ENCODE measurements at regions not wholly inside any gene's neighbourhood (a gene's known extent, or its start where the extent isn't known, plus 50 kb on each side); places are given as distances from the start of the nearest gene placed in this dataset.

GRCh38 chr1:227459326-227459841, 104.0 kb upstream of the ZNF678 start:
- no peak for TF ChIP-seq CTCF (IDR thresholded peaks at IDR 0.05)
- no peak for TF ChIP-seq EZH2phosphoT487 (IDR thresholded peaks at IDR 0.05)

Measured in neural progenitor cell (in vitro differentiated cells).